Neural cell (in vitro differentiated cells): ENCODE measurements at regions not wholly inside any gene's neighbourhood (a gene's known extent, or its start where the extent isn't known, plus 50 kb on each side); places are given as distances from the start of the nearest gene placed in this dataset.

Experiments used
- H2AFZ ChIP-seq: fragments of 200-600, 300-800 bp; sonication (generic), shearing (Covaris generic); 2 replicates; pipeline ENCODE4 v1.6.0; 2014; ENCODE audit warnings: low read depth, mild to moderate bottlenecking, antibody characterized with exemption, low read length, moderate library complexity
- H3F3A ChIP-seq: fragments of 200-600 bp; shearing (Covaris generic); 2 replicates; pipeline ENCODE4 v1.6.1; 2016; ENCODE audit warnings: mild to moderate bottlenecking, moderate library complexity, mixed read lengths, antibody characterized with exemption, low read length; ENCODE audit not compliant: insufficient read depth, poor library complexity, severe bottlenecking
- H3K27ac ChIP-seq: fragments of 200-600, 300-800 bp; sonication (generic), shearing (Covaris generic); 2 replicates; pipeline ENCODE4 v1.5.1; 2014; ENCODE audit warnings: mild to moderate bottlenecking, low read length, moderate library complexity
- H3K27me3 ChIP-seq: fragments of 300-800, 200-600 bp; sonication (generic), shearing (Covaris generic); 2 replicates; pipeline ENCODE4 v1.6.0; 2014; ENCODE audit warnings: mild to moderate bottlenecking, low read depth, low read length, moderate library complexity; ENCODE audit not compliant: insufficient read depth
- H3K36me3 ChIP-seq: fragments of 300-800, 200-600 bp; sonication (generic), shearing (Covaris generic); 2 replicates; pipeline ENCODE4 v1.5.1; 2014; ENCODE audit warnings: mild to moderate bottlenecking, antibody characterized with exemption, low read length, moderate library complexity; ENCODE audit not compliant: insufficient read depth
- H3K4me2 ChIP-seq: fragments of 300-800, 200-600 bp; sonication (generic), shearing (Covaris generic); 2 replicates; pipeline ENCODE4 v1.6.0; 2014; ENCODE audit warnings: mild to moderate bottlenecking, low read length
- H3K4me3 ChIP-seq: fragments of 300-800, 200-600 bp; sonication (generic), shearing (Covaris generic); 2 replicates; pipeline ENCODE4 v1.5.1; 2014; ENCODE audit warnings: mild to moderate bottlenecking, low read length, moderate library complexity
- H3K79me2 ChIP-seq: fragments of 200-600 bp; shearing (Covaris generic); replicated peaks from 2 replicates; pipeline ENCODE4 v1.6.0; 2014; ENCODE audit warnings: mild to moderate bottlenecking, low read length, moderate library complexity; ENCODE audit not compliant: insufficient read depth
- H3K9ac ChIP-seq: fragments of 300-800, 200-600 bp; sonication (generic), shearing (Covaris generic); 2 replicates; pipeline ENCODE4 v1.6.1; 2016; ENCODE audit warnings: mild to moderate bottlenecking, low read length, mixed read lengths
- H3K9me2 ChIP-seq: fragments of 200-600 bp; shearing (Covaris generic); 2 replicates; pipeline ENCODE4 v1.6.1; 2016; ENCODE audit warnings: mild to moderate bottlenecking, low read length, mixed read lengths; ENCODE audit not compliant: insufficient read depth
- H3K9me3 ChIP-seq: fragments of 200-600, 300-800 bp; sonication (generic), shearing (Covaris generic); 2 replicates; pipeline ENCODE4 v1.6.1; 2016; ENCODE audit warnings: mild to moderate bottlenecking, mixed run types, low read length, moderate library complexity, mixed read lengths
- H4K20me1 ChIP-seq: fragments of 200-600 bp; shearing (Covaris generic); 2 replicates; pipeline ENCODE4 v1.6.1; 2016; ENCODE audit warnings: mild to moderate bottlenecking, mixed run types; ENCODE audit not compliant: insufficient read depth
- CTCF ChIP-seq: fragments of 450-650 bp; IDR thresholded peaks from 2 replicates; pipeline ENCODE4 v1.5.1; 2014; ENCODE audit warnings: antibody characterized with exemption, mild to moderate bottlenecking, moderate library complexity; ENCODE audit not compliant: poor library complexity, severe bottlenecking
- EP300 ChIP-seq: fragments of 450-650 bp; conservative IDR thresholded peaks from 2 replicates; pipeline ENCODE4 v1.6.1; 2014; ENCODE audit warnings: antibody characterized with exemption, mild to moderate bottlenecking, moderate library complexity; ENCODE audit not compliant: poor library complexity, severe bottlenecking
- EZH2 ChIP-seq: fragments of 200-600, 300-800 bp; shearing (Covaris generic), sonication (generic); IDR thresholded peaks from 2 replicates; pipeline ENCODE4 v1.6.1; 2014; ENCODE audit warnings: antibody characterized with exemption, low read length, borderline replicate concordance, mild to moderate bottlenecking; ENCODE audit not compliant: insufficient read depth, poor library complexity, severe bottlenecking
- MXI1 ChIP-seq: fragments of 450-650 bp; conservative IDR thresholded peaks from 2 replicates; pipeline ENCODE4 v1.6.1; 2014; ENCODE audit warnings: antibody characterized with exemption, mild to moderate bottlenecking; ENCODE audit not compliant: poor library complexity, severe bottlenecking
- POLR2AphosphoS5 ChIP-seq: IDR thresholded peaks from 2 replicates; pipeline ENCODE4 v1.6.1; 2012
- RAD21 ChIP-seq: fragments of 450-650 bp; conservative IDR thresholded peaks from 2 replicates; pipeline ENCODE4 v1.6.1; 2014; ENCODE audit warnings: antibody characterized with exemption, mild to moderate bottlenecking, moderate library complexity
- REST ChIP-seq: IDR thresholded peaks from 2 replicates; pipeline ENCODE4 v1.6.1; 2012; ENCODE audit warnings: borderline replicate concordance
- SMC3 ChIP-seq: fragments of 450-650 bp; conservative IDR thresholded peaks from 2 replicates; pipeline ENCODE4 v1.6.1; 2014; ENCODE audit warnings: antibody characterized with exemption, mild to moderate bottlenecking, moderate library complexity; ENCODE audit not compliant: poor library complexity
- TAF1 ChIP-seq: IDR thresholded peaks from 2 replicates; pipeline ENCODE4 v1.6.1; 2012; ENCODE audit warnings: low read depth

GRCh38 chr2:186060744-186061440, 322.3 kb downstream of the FSIP2 start:
- Histone ChIP-seq H3K9me2 (no peaks in the 10 kb centered on the region), H3K9ac (no peak overlapping the region), H3K9me3 (no peaks in the 10 kb centered on the region), H3K27me3 (no peaks in the 10 kb centered on the region), H2AFZ (no peak overlapping the region), H4K20me1 (no peaks in the 10 kb centered on the region), H3F3A (no peaks in the 10 kb centered on the region), H3K4me2 (no peak overlapping the region), H3K36me3 (no peaks in the 10 kb centered on the region), H3K27ac (no peak overlapping the region), H3K4me3 (no peak overlapping the region), H3K79me2 (no peaks in the 10 kb centered on the region)
- TF ChIP-seq TAF1 (no peak), REST (no peak), CTCF (no peak), RAD21 (no peak), SMC3 (no peak), EP300 (no peak), EZH2 (no peak), POLR2AphosphoS5 (no peak), MXI1 (no peak)

DNA sequence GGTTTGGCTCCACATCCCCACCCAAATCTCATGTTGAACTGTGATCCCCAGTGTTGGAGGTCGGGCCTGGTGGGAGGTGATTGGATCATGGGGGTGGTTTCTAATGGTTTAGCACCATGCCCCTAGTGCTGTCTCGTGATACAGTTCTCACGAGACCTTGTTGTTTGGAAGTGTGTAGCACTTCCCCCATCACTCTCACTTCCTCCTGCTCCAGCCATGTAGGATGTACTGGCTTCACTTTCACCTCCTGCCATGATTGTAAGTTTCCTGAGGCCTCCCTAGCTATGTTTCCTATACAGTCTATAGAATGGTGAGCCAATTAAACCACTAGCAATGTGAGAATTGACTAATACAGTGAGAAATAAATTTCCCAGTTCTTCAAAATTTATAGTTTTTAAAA, 325.9 kb downstream of the FSIP2 start:
- H3F3A ChIP-seq, result no peaks in the 10 kb centered on the region
- no peak for TF ChIP-seq EP300
- no peak for TF ChIP-seq MXI1
- no peak for TF ChIP-seq SMC3
- no peaks in the 10 kb centered on the region for H3K9me3 ChIP-seq
- H3K4me2 ChIP-seq, result no peak overlapping the region
- no peak overlapping the region for H2AFZ ChIP-seq
- no peaks in the 10 kb centered on the region for H3K36me3 ChIP-seq
- no peaks in the 10 kb centered on the region for H3K9me2 ChIP-seq
- no peaks in the 10 kb centered on the region for H3K79me2 ChIP-seq
- H4K20me1 ChIP-seq, result no peaks in the 10 kb centered on the region
- H3K27me3 ChIP-seq, result no peaks in the 10 kb centered on the region
- no peak overlapping the region for H3K27ac ChIP-seq
- no peak overlapping the region for H3K4me3 ChIP-seq
- no peak overlapping the region for H3K9ac ChIP-seq

DNA sequence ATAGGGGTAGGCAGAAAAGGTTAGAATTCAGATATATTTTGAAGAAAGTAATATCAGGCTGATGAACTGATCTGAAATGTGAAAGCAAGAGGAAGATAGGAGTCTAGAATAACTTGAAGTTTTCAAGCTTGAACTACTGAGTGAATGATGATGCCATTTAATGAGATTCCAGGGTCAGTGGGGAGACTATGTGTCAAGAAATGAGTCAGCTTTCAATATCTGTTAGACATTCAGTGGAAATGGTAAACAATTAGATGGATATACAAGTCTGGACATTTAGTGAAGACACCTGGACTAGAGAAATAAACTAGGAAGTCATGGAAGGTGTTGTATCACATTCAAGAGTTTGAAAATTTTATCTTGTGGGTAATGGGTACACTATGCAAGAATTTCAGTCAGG, 326.9 kb downstream of the FSIP2 start:
- no peaks in the 10 kb centered on the region for H3K9me2 ChIP-seq
- no peaks in the 10 kb centered on the region for H3K36me3 ChIP-seq
- no peaks in the 10 kb centered on the region for H4K20me1 ChIP-seq
- no peaks in the 10 kb centered on the region for H3K9me3 ChIP-seq
- H3K27ac ChIP-seq, result no peak overlapping the region
- H3K79me2 ChIP-seq, result no peaks in the 10 kb centered on the region
- H3K4me2 ChIP-seq, result no peak overlapping the region
- no peak overlapping the region for H3K4me3 ChIP-seq
- TF ChIP-seq SMC3, result no peak
- TF ChIP-seq EP300, result no peak
- no peak for TF ChIP-seq MXI1
- TF ChIP-seq RAD21, result no peak
- TF ChIP-seq TAF1, result no peak
- no peak for TF ChIP-seq POLR2AphosphoS5
- no peak for TF ChIP-seq EZH2
- no peak for TF ChIP-seq CTCF
- TF ChIP-seq REST, result no peak
- no peak overlapping the region for H3K9ac ChIP-seq
- no peaks in the 10 kb centered on the region for H3F3A ChIP-seq
- H2AFZ ChIP-seq, result no peak overlapping the region
- no peaks in the 10 kb centered on the region for H3K27me3 ChIP-seq
